KMS-11 (cell line): ENCODE measurements at regions not wholly inside any gene's neighbourhood (a gene's known extent, or its start where the extent isn't known, plus 50 kb on each side); places are given as distances from the start of the nearest gene placed in this dataset.

Source experiments
- H2AFZ ChIP-seq: fragments of 200-600 bp; sonication (generic); 2 replicates; pipeline ENCODE4 v1.6.1; 2016; ENCODE audit warnings: antibody characterized with exemption, mixed run types, low read depth
- H3K27ac ChIP-seq: fragments of 200-600 bp; sonication (generic); 2 replicates; pipeline ENCODE4 v1.6.1; 2016; ENCODE audit warnings: mild to moderate bottlenecking, mixed run types
- H3K27me3 ChIP-seq: fragments of 200-600 bp; sonication (generic); 2 replicates; pipeline ENCODE4 v1.6.1; 2017; ENCODE audit warnings: mild to moderate bottlenecking, low read depth, mixed run types, moderate library complexity; ENCODE audit not compliant: insufficient read depth
- H3K36me3 ChIP-seq: fragments of 200-600 bp; sonication (generic); 2 replicates; pipeline ENCODE4 v1.6.1; 2017; ENCODE audit warnings: mild to moderate bottlenecking, mixed run types; ENCODE audit not compliant: insufficient read depth
- H3K4me1 ChIP-seq: fragments of 200-600 bp; sonication (generic); 2 replicates; pipeline ENCODE4 v1.6.1; 2016; ENCODE audit warnings: mild to moderate bottlenecking, low read depth, mixed run types; ENCODE audit not compliant: poor library complexity, severe bottlenecking
- H3K4me2 ChIP-seq: fragments of 200-600 bp; sonication (generic); 2 replicates; pipeline ENCODE4 v1.7.0; 2016; ENCODE audit warnings: mild to moderate bottlenecking, mixed run types
- H3K4me3 ChIP-seq: fragments of 200-600 bp; sonication (generic); IDR thresholded peaks from 2 replicates; pipeline ENCODE4 v1.6.1; 2017; ENCODE audit warnings: low read depth, low read length, mixed read lengths; ENCODE audit not compliant: insufficient read depth
- H3K79me2 ChIP-seq: fragments of 200-600 bp; sonication (generic); 2 replicates; pipeline ENCODE4 v1.6.1; 2016; ENCODE audit warnings: low read depth, mixed run types; ENCODE audit not compliant: insufficient read depth
- H3K9ac ChIP-seq: fragments of 200-600 bp; sonication (generic); 2 replicates; pipeline ENCODE4 v1.6.1; 2016; ENCODE audit warnings: mild to moderate bottlenecking, mixed run types
- H4K20me1 ChIP-seq: fragments of 200-600 bp; sonication (generic); 2 replicates; pipeline ENCODE4 v1.6.1; 2016; ENCODE audit warnings: mild to moderate bottlenecking, mixed run types; ENCODE audit not compliant: insufficient read depth
- TF ChIP-seq, protein P1 (sequence below): fragments of 200-600 bp; sonication (generic); conservative IDR thresholded peaks from 2 replicates; pipeline ENCODE4 v1.6.1; 2017; ENCODE audit warnings: low read depth, mild to moderate bottlenecking, antibody characterized with exemption, low read length, moderate library complexity, mixed read lengths

DNA sequence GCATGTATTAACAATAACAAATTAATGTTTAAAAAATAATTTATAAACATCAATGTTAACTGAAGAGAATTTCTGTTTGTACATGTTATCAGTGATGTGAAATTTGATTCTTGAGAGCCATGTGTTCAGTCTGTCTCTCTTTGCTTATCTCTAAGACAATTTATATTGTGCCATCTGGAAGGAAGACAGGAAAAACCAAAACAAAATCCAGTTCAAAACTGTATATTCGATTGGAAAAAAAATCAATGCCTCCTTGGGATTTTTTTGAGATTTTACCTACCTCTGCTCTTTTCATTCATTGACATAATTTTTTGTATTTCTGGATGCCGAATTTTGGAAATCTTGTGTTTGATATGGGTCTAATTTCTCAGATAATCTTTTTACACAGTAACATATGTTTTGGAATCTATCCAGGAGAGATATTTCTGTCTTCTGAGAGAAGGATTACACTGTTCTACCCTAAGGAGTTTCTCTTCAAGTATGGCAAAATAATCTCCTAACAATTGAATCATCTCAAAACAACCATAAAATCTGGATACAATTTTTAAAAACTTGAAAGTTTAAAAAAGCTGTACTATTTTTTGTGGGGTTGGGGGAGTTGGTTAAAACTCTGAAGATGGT, 311.9 kb upstream of the GNAI1 start:
- H3K27ac ChIP-seq: no peak overlapping the region
- no peak overlapping the region for H3K4me3 ChIP-seq
- H3K27me3 ChIP-seq: no peaks in the 10 kb centered on the region
- H2AFZ ChIP-seq: no peak overlapping the region
- no peaks in the 10 kb centered on the region for H3K4me1 ChIP-seq
- TF ChIP-seq, protein P1, sequence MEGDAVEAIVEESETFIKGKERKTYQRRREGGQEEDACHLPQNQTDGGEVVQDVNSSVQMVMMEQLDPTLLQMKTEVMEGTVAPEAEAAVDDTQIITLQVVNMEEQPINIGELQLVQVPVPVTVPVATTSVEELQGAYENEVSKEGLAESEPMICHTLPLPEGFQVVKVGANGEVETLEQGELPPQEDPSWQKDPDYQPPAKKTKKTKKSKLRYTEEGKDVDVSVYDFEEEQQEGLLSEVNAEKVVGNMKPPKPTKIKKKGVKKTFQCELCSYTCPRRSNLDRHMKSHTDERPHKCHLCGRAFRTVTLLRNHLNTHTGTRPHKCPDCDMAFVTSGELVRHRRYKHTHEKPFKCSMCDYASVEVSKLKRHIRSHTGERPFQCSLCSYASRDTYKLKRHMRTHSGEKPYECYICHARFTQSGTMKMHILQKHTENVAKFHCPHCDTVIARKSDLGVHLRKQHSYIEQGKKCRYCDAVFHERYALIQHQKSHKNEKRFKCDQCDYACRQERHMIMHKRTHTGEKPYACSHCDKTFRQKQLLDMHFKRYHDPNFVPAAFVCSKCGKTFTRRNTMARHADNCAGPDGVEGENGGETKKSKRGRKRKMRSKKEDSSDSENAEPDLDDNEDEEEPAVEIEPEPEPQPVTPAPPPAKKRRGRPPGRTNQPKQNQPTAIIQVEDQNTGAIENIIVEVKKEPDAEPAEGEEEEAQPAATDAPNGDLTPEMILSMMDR: no peak
- no peaks in the 10 kb centered on the region for H3K79me2 ChIP-seq
- no peaks in the 10 kb centered on the region for H4K20me1 ChIP-seq
- H3K36me3 ChIP-seq: no peaks in the 10 kb centered on the region
- H3K4me2 ChIP-seq: no peak overlapping the region
- H3K9ac ChIP-seq: no peak overlapping the region

DNA sequence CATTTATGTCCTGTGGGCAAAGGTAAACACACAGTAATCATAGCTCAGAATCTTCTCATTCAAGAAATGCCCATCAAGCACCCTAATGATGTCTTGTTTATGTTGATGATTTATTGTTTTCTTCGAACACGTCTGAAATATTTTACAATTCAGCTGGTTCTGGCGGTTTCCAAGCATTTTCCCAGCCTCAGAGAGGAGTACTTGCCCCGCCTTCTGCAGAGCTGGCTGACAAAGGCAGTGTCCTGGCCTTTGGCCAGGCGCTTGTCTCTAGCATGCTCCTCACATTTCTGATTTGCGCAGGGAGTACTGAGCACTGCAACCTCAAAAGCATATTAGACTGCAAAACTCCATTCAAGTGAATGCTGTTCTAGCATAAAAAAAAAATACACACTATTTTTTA, 314.2 kb upstream of the GNAI1 start:
- Histone ChIP-seq H2AFZ (no peak overlapping the region), H3K27ac (no peak overlapping the region), H3K36me3 (no peaks in the 10 kb centered on the region), H3K4me1 (no peaks in the 10 kb centered on the region), H3K9ac (no peak overlapping the region), H3K4me2 (no peak overlapping the region), H3K79me2 (no peaks in the 10 kb centered on the region), H3K27me3 (no peaks in the 10 kb centered on the region), H3K4me3 (no peak overlapping the region), H4K20me1 (no peaks in the 10 kb centered on the region)
- TF ChIP-seq, protein P1: no peak

DNA sequence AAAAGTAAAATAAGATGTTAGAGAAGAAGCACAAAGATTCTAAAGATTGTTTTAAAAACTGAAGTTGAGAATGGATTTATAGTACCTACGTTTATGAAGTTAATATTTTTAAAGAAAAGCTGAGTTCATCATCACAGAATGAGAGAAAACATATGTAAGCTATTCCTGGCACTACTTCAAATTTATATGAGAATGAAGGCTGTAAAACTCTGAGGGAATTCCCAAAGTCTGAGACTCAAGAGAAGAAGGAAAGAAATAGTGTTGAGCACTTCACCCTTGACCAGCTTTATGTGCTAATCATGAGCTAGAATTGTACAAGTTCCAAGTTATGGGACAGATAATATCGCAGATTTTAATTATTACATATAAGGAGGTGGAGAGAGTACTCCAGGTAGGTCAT, 323.7 kb upstream of the GNAI1 start:
- no peaks in the 10 kb centered on the region for H3K36me3 ChIP-seq
- no peak overlapping the region for H3K4me2 ChIP-seq
- no peaks in the 10 kb centered on the region for H3K27me3 ChIP-seq
- no peak overlapping the region for H3K4me3 ChIP-seq
- TF ChIP-seq, protein P1: no peak
- H2AFZ ChIP-seq: no peak overlapping the region
- no peaks in the 10 kb centered on the region for H4K20me1 ChIP-seq
- H3K4me1 ChIP-seq: no peaks in the 10 kb centered on the region
- no peak overlapping the region for H3K9ac ChIP-seq
- no peak overlapping the region for H3K27ac ChIP-seq
- H3K79me2 ChIP-seq: no peaks in the 10 kb centered on the region

DNA sequence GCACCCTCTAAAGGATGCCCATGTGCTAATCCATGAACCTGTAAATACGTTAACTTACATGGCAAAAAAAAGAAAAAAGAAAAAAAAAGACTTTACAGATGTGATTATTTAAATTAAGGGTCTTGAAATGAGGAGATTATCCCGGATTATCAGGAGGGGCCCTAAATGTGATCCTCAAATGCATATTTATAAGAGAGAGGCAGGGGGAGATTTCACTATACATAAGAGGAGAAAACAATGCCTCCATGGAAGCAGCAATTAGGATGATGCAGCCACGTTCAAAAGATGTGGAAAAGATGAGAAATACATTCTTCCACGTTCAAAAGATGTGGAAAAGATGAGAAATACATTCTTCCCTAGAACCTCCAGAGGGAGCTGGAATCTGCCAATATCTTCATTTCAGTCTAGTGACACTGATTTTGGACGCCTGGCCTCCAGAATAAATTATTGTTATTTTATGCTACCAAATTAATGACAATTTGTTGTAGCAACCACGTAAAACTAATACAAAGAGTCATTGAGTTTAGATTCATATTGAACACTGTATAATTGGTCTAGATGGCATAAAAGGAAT, 328.4 kb upstream of the GNAI1 start:
- Histone ChIP-seq H3K4me3 (no peak overlapping the region), H2AFZ (no peak overlapping the region), H3K9ac (no peak overlapping the region), H3K27ac (no peak overlapping the region), H3K4me1 (no peaks in the 10 kb centered on the region), H4K20me1 (no peaks in the 10 kb centered on the region), H3K36me3 (no peaks in the 10 kb centered on the region), H3K79me2 (no peaks in the 10 kb centered on the region), H3K4me2 (no peak overlapping the region), H3K27me3 (no peaks in the 10 kb centered on the region)
- TF ChIP-seq, protein P1: no peak
